ENCODE measurements at regions not wholly inside any gene's neighbourhood (a gene's known extent, or its start where the extent isn't known, plus 50 kb on each side); places are given as distances from the start of the nearest gene placed in this dataset.

GRCh38 chr1:106791041-106791440 is 265.4 kb upstream of the PRMT6 start:
- TF ChIP-seq POLR2AphosphoS5 (IDR thresholded peaks at IDR 0.05) (no peak), CTCF (IDR thresholded peaks at IDR 0.05 in 8 of 11, conservative IDR thresholded peaks at IDR 0.05 in 3 of 11) (no peak), POLR2A (IDR thresholded peaks at IDR 0.05) (no peak)
- intact Hi-C loops (cut with DNase I; ENCODE audit: low total_unique reads) = no loop called here
- Histone ChIP-seq H3K36me3 (no peaks in the 10 kb centered on the region), H3K9me3 (no peaks in the 10 kb centered on the region), H3K4me3 (no peak overlapping the region), H3K4me1 (no peaks in the 10 kb centered on the region), H3K27ac (no peak overlapping the region), H3K27me3 (replicated peaks in 1 of 7) (no peaks in the 10 kb centered on the region)
- WGBS, 5 donors = 86 to 93% (median 89%) methylated on average over 11 of the region's 11 CpGs
- no peak for DNase-seq

GRCh38 chr1:106793651-106794050 is 262.8 kb upstream of the PRMT6 start:
- no peak for TF ChIP-seq POLR2AphosphoS5 (IDR thresholded peaks at IDR 0.05)
- no peak for TF ChIP-seq POLR2A (IDR thresholded peaks at IDR 0.05)
- TF ChIP-seq CTCF (IDR thresholded peaks at IDR 0.05 in 8 of 11, conservative IDR thresholded peaks at IDR 0.05 in 3 of 11) = no peak
- H3K36me3 ChIP-seq = no peaks in the 10 kb centered on the region
- no peak overlapping the region for H3K4me3 ChIP-seq
- H3K9me3 ChIP-seq = no peaks in the 10 kb centered on the region
- H3K4me1 ChIP-seq = no peaks in the 10 kb centered on the region
- H3K27me3 ChIP-seq (replicated peaks in 1 of 7) = no peaks in the 10 kb centered on the region
- no peak overlapping the region for H3K27ac ChIP-seq
- intact Hi-C loops (cut with DNase I; ENCODE audit: low total_unique reads) = no loop called here
- WGBS, 5 donors = 61 to 74% (median 64%) methylated on average over 2 of the region's 2 CpGs
- DNase-seq = no peak

- WGBS, 5 donors = 64 to 83% (median 70%) methylated on average over 4 of the region's 4 CpGs
- no peak for DNase-seq
- Histone ChIP-seq H3K27ac (no peak overlapping the region), H3K27me3 (replicated peaks in 1 of 7) (no peaks in the 10 kb centered on the region), H3K4me1 (no peaks in the 10 kb centered on the region), H3K9me3 (no peaks in the 10 kb centered on the region), H3K36me3 (no peaks in the 10 kb centered on the region), H3K4me3 (no peak overlapping the region)
- intact Hi-C loops (cut with DNase I; ENCODE audit: low total_unique reads) = no loop called here
- TF ChIP-seq CTCF (IDR thresholded peaks at IDR 0.05 in 8 of 11, conservative IDR thresholded peaks at IDR 0.05 in 3 of 11) = no peak
- no peak for TF ChIP-seq POLR2AphosphoS5 (IDR thresholded peaks at IDR 0.05)
- no peak for TF ChIP-seq POLR2A (IDR thresholded peaks at IDR 0.05)
Observed at GRCh38 chr1:106798991-106799390, 257.5 kb upstream of the PRMT6 start.

GRCh38 chr1:106802181-106802580 is 254.3 kb upstream of the PRMT6 start:
- WGBS, 5 donors = 67 to 74% (median 71%) methylated on average over 1 of the region's 1 CpG

More at GRCh38 chr1:106802181-106802580, 254.3 kb upstream of the PRMT6 start:
- Histone ChIP-seq H3K4me3 (no peak overlapping the region), H3K36me3 (no peaks in the 10 kb centered on the region), H3K27ac (no peak overlapping the region), H3K9me3 (no peaks in the 10 kb centered on the region), H3K4me1 (no peaks in the 10 kb centered on the region), H3K27me3 (replicated peaks in 1 of 7) (no peaks in the 10 kb centered on the region)
- TF ChIP-seq POLR2A (IDR thresholded peaks at IDR 0.05) = no peak
- TF ChIP-seq CTCF (IDR thresholded peaks at IDR 0.05 in 8 of 11, conservative IDR thresholded peaks at IDR 0.05 in 3 of 11) = no peak
- TF ChIP-seq POLR2AphosphoS5 (IDR thresholded peaks at IDR 0.05) = no peak
- intact Hi-C loops (cut with DNase I; ENCODE audit: low total_unique reads) = no loop called here
- no peak for DNase-seq
